Transverse colon (tissue), 4 donors: ENCODE measurements at regions not wholly inside any gene's neighbourhood (a gene's known extent, or its start where the extent isn't known, plus 50 kb on each side); places are given as distances from the start of the nearest gene placed in this dataset.
A peak's percentile ranks its signal among the peaks of the same experiment; 100 is the strongest.

Experiments used
- DNase-seq: peaks from one replicate; pipeline ENCODE4 v3.0.0-alpha.2; 2019
- H3K27ac ChIP-seq, 4 donors: fragments of 200-600 bp; sonication (generic); 2 replicates each; pipeline ENCODE4 v1.5.1; 2016 to 2018; ENCODE audit warnings: inconsistent platforms in 4 of 4
- H3K27me3 ChIP-seq: fragments of 200-600 bp; sonication (generic); 2 replicates; pipeline ENCODE4 v1.5.1; 2017; ENCODE audit warnings: inconsistent platforms
- H3K36me3 ChIP-seq, 4 donors: fragments of 200-600 bp; sonication (generic); 2 replicates each; pipeline ENCODE4 v1.5.1; 2017 to 2019; ENCODE audit warnings: inconsistent platforms in 4 of 4
- H3K4me1 ChIP-seq, 4 donors: fragments of 200-600 bp; sonication (generic); 2 replicates each; pipeline ENCODE4 v1.5.1; 2017 to 2020; ENCODE audit warnings: inconsistent platforms in 4 of 4
- H3K4me3 ChIP-seq, 4 donors: fragments of 200-600 bp; sonication (generic); 1 replicate in 1 of 4; 2 replicates in 3 of 4; pipeline versions ENCODE4 v1.5.1 to v1.6.1; 2017 to 2019; ENCODE audit warnings: inconsistent platforms in 4 of 4
- H3K9me3 ChIP-seq, 2 donors: fragments of 200-600 bp; sonication (generic); 2 replicates each; pipeline ENCODE4 v1.5.1; 2017 to 2019; ENCODE audit warnings: inconsistent platforms in 2 of 2
- CTCF ChIP-seq, 5 experiments: fragments of 200-600 bp in 3 of 5; fragments of 450-650 bp in 2 of 5; sonication (generic) in 3 of 5; IDR thresholded peaks; 1 replicate in 2 of 5; 2 replicates in 3 of 5; pipeline ENCODE4 v1.5.1; 2016 to 2017; ENCODE audit warnings: antibody characterized with exemption in 5 of 5, inconsistent platforms in 3 of 5, mild to moderate bottlenecking in 2 of 5, moderate library complexity in 1 of 5
- EP300 ChIP-seq: sonication (generic); formaldehyde crosslinking; IDR thresholded peaks from one replicate; pipeline ENCODE4 v1.6.1; 2017; ENCODE audit warnings: antibody characterized with exemption, low read depth
- POLR2A ChIP-seq: fragments of 450-650 bp; IDR thresholded peaks from one replicate; pipeline ENCODE4 v1.6.1; 2016; ENCODE audit warnings: antibody characterized with exemption, mild to moderate bottlenecking, moderate library complexity
- POLR2AphosphoS5 ChIP-seq, 3 donors: sonication (generic); formaldehyde crosslinking; IDR thresholded peaks; one replicate each; pipeline ENCODE4 v1.6.1; 2016; ENCODE audit warnings: antibody characterized with exemption in 3 of 3
- WGBS, 2 donors: methylation state at CpG; one replicate each; pipeline ENCODE4 v1.1.5; 2018; ENCODE audit warnings: low coverage in 1 of 2; 5-methylcytosine and 5-hydroxymethylcytosine counted together
- in situ Hi-C, 4 donors: fragments of 200-750 bp; cut with MboI; loops; one replicate each; pipeline versions ENCODE4 v1.15.0 to v1.15.1; 2017; ENCODE audit warnings: low sequenced_read_pairs in 3 of 4, low pct_ligation_motif_present in 1 of 4, low pct_unique_long_range_greater_than_20kb in 1 of 4
- intact Hi-C: fragments of 100-400 bp; cut with DNase I; formaldehyde crosslinking; loops from one replicate; pipeline ENCODE4 v1.15.1; 2023; ENCODE audit warnings: low total_unique reads

- Histone ChIP-seq H3K27me3 (no peaks in the 10 kb centered on the region), H3K36me3 (no peaks in the 10 kb centered on the region), H3K4me1 (peaks cover 3 to 29% (median 12%) of the 10 kb centered on the region in 4 donors), H3K27ac (no peak overlapping the region), H3K4me3 (no peak overlapping the region), H3K9me3 (no peaks in the 10 kb centered on the region)
- in situ Hi-C loops (no loop called here), intact Hi-C loops (no loop called here)
- DNase-seq, result no peak
- TF ChIP-seq POLR2AphosphoS5 (IDR thresholded peaks at IDR 0.05) (no peak), POLR2A (no peak), CTCF (IDR thresholded peaks at IDR 0.05) (no peak), EP300 (no peak)
- 74 to 84% methylated on average over 3 of the region's 3 CpGs for WGBS, 2 donors
Measured at GRCh38 chr3:150309557-150309956, 98.5 kb upstream of the TSC22D2 start.

GRCh38 chr3:150309257-150309542, 98.9 kb upstream of the TSC22D2 start:
- Histone ChIP-seq H3K27ac (peak overlapping the region in 1 of 4 donors; percentile 67), H3K4me3 (no peak overlapping the region), H3K27me3 (no peaks in the 10 kb centered on the region), H3K36me3 (no peaks in the 10 kb centered on the region), H3K9me3 (no peaks in the 10 kb centered on the region), H3K4me1 (peaks cover 3 to 27% (median 11%) of the 10 kb centered on the region in 4 donors)
- intact Hi-C loops (no loop called here), in situ Hi-C loops (no loop called here)
- TF ChIP-seq POLR2A (no peak), POLR2AphosphoS5 (IDR thresholded peaks at IDR 0.05) (no peak), EP300 (no peak), CTCF (IDR thresholded peaks at IDR 0.05) (no peak)
- no peak for DNase-seq

- no peaks in the 10 kb centered on the region for H3K27me3 ChIP-seq
- 71 to 72% methylated on average over 6 to 12 of the region's 12 CpGs for WGBS, 2 donors
- peaks cover 3 to 22% (median 9%) of the 10 kb centered on the region in 4 donors for H3K4me1 ChIP-seq
- peak overlapping the region in 3 of 4 donors; percentile 33 to 67 (median 43) for H3K27ac ChIP-seq
- intact Hi-C loops (no loop called here), in situ Hi-C loops (no loop called here)
- peak; percentile 57 for DNase-seq
- H3K9me3 ChIP-seq, result no peaks in the 10 kb centered on the region
- TF ChIP-seq POLR2A (peak; percentile 24), CTCF (IDR thresholded peaks at IDR 0.05) (no peak), EP300 (no peak), POLR2AphosphoS5 (IDR thresholded peaks at IDR 0.05) (peak in 2 of 3 donors; percentile 44 to 68)
- no peaks in the 10 kb centered on the region for H3K36me3 ChIP-seq
- no peak overlapping the region for H3K4me3 ChIP-seq
Measured at GRCh38 chr3:150308481-150309256, 99.4 kb upstream of the TSC22D2 start.

GRCh38 chr3:150308037-150308319, 100.1 kb upstream of the TSC22D2 start:
- intact Hi-C loops, result no loop called here
- TF ChIP-seq EP300, result no peak
- TF ChIP-seq POLR2A, result no peak
- TF ChIP-seq CTCF (IDR thresholded peaks at IDR 0.05), result no peak
- TF ChIP-seq POLR2AphosphoS5 (IDR thresholded peaks at IDR 0.05), result no peak
- peak overlapping the region in 3 of 4 donors; percentile 33 to 67 (median 43) for H3K27ac ChIP-seq
- no peaks in the 10 kb centered on the region for H3K27me3 ChIP-seq
- WGBS, 2 donors, result 67 to 76% methylated on average over 4 of the region's 4 CpGs
- in situ Hi-C loops, result no loop called here
- DNase-seq, result no peak
- H3K36me3 ChIP-seq, result no peaks in the 10 kb centered on the region
- peaks cover 3 to 21% (median 9%) of the 10 kb centered on the region in 4 donors for H3K4me1 ChIP-seq
- no peaks in the 10 kb centered on the region for H3K9me3 ChIP-seq
- no peak overlapping the region for H3K4me3 ChIP-seq
